Ishikawa (cell line): ENCODE measurements at regions not wholly inside any gene's neighbourhood (a gene's known extent, or its start where the extent isn't known, plus 50 kb on each side); places are given as distances from the start of the nearest gene placed in this dataset.

Source experiments
- CEBPB ChIP-seq: IDR thresholded peaks from 2 replicates; pipeline ENCODE4 v1.6.1; 2012
- CREB1 ChIP-seq: IDR thresholded peaks from 2 replicates; pipeline ENCODE4 v1.6.1; 2012; ENCODE audit warnings: low read depth
- EGR1 ChIP-seq: IDR thresholded peaks from 2 replicates; pipeline ENCODE4 v1.6.1; 2012
- EP300 ChIP-seq: IDR thresholded peaks from 2 replicates; pipeline ENCODE4 v1.6.1; 2012; ENCODE audit warnings: borderline replicate concordance
- FOXM1 ChIP-seq: IDR thresholded peaks from 2 replicates; pipeline ENCODE4 v1.6.1; 2012; ENCODE audit warnings: low read depth, borderline replicate concordance
- NFIC ChIP-seq: IDR thresholded peaks from 2 replicates; pipeline ENCODE4 v1.6.1; 2012
- RAD21 ChIP-seq: IDR thresholded peaks from 2 replicates; pipeline ENCODE4 v1.6.1; 2012; ENCODE audit warnings: low read depth
- TAF1 ChIP-seq: IDR thresholded peaks from 2 replicates; pipeline ENCODE4 v1.6.1; 2012; ENCODE audit warnings: low read depth, mild to moderate bottlenecking
- TCF12 ChIP-seq: IDR thresholded peaks from 2 replicates; pipeline ENCODE4 v1.6.1; 2012; ENCODE audit warnings: low read depth
- TEAD4 ChIP-seq: IDR thresholded peaks from 2 replicates; pipeline ENCODE4 v1.6.1; 2012
- YY1 ChIP-seq: IDR thresholded peaks from 2 replicates; pipeline ENCODE4 v1.6.1; 2012; ENCODE audit warnings: low read depth
- ZBTB7A ChIP-seq: IDR thresholded peaks from 2 replicates; pipeline ENCODE4 v1.6.1; 2012; ENCODE audit warnings: low read depth
- TF ChIP-seq, protein P1 (sequence below): IDR thresholded peaks from 2 replicates; pipeline ENCODE4 v1.6.1; 2012
- TF ChIP-seq, protein P2 (sequence below): IDR thresholded peaks from 2 replicates; pipeline ENCODE4 v1.6.1; 2012; ENCODE audit warnings: low read depth, mild to moderate bottlenecking
- TF ChIP-seq, protein P3 (sequence below): IDR thresholded peaks from 2 replicates; pipeline ENCODE4 v1.6.1; 2012

DNA sequence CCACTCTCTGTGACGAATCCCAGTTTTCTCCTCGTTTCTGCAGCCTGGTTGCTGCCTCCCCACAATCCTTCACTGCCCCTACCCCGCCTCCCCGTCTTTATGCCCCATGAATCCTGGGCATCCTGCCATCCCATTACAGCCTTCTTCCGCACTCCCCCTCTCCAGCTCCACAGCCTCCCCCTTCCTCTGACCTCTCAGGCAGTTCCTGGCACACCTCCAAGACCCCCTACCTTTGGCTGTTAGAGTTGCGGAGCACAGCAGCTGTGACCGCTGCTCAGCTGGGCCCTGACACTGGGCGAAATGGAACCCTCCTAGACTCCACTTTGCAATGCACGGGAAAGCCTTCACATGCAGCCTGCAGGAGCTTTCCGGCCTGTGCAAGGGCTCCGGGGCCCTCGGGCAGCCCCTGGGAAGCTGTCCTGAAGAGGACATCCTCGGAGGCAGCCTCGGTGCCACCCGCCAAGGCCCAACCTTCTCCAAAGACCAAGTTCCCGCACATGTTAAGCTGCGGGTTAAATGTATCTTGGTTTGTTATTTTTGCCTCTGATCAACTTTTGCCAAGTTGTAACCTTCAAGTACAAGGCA, 400.7 kb upstream of the MKI67 start:
- TF ChIP-seq NFIC (no peak), RAD21 (no peak), EGR1 (no peak), CEBPB (no peak), YY1 (no peak), FOXM1 (no peak), TEAD4 (no peak), ZBTB7A (no peak), CREB1 (no peak), TCF12 (no peak)
- TF ChIP-seq, protein P1, sequence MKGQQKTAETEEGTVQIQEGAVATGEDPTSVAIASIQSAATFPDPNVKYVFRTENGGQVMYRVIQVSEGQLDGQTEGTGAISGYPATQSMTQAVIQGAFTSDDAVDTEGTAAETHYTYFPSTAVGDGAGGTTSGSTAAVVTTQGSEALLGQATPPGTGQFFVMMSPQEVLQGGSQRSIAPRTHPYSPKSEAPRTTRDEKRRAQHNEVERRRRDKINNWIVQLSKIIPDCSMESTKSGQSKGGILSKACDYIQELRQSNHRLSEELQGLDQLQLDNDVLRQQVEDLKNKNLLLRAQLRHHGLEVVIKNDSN = no peak
- TF ChIP-seq, protein P2, sequence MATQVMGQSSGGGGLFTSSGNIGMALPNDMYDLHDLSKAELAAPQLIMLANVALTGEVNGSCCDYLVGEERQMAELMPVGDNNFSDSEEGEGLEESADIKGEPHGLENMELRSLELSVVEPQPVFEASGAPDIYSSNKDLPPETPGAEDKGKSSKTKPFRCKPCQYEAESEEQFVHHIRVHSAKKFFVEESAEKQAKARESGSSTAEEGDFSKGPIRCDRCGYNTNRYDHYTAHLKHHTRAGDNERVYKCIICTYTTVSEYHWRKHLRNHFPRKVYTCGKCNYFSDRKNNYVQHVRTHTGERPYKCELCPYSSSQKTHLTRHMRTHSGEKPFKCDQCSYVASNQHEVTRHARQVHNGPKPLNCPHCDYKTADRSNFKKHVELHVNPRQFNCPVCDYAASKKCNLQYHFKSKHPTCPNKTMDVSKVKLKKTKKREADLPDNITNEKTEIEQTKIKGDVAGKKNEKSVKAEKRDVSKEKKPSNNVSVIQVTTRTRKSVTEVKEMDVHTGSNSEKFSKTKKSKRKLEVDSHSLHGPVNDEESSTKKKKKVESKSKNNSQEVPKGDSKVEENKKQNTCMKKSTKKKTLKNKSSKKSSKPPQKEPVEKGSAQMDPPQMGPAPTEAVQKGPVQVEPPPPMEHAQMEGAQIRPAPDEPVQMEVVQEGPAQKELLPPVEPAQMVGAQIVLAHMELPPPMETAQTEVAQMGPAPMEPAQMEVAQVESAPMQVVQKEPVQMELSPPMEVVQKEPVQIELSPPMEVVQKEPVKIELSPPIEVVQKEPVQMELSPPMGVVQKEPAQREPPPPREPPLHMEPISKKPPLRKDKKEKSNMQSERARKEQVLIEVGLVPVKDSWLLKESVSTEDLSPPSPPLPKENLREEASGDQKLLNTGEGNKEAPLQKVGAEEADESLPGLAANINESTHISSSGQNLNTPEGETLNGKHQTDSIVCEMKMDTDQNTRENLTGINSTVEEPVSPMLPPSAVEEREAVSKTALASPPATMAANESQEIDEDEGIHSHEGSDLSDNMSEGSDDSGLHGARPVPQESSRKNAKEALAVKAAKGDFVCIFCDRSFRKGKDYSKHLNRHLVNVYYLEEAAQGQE = no peak
- TF ChIP-seq, protein P3, sequence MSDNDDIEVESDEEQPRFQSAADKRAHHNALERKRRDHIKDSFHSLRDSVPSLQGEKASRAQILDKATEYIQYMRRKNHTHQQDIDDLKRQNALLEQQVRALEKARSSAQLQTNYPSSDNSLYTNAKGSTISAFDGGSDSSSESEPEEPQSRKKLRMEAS = no peak

DNA sequence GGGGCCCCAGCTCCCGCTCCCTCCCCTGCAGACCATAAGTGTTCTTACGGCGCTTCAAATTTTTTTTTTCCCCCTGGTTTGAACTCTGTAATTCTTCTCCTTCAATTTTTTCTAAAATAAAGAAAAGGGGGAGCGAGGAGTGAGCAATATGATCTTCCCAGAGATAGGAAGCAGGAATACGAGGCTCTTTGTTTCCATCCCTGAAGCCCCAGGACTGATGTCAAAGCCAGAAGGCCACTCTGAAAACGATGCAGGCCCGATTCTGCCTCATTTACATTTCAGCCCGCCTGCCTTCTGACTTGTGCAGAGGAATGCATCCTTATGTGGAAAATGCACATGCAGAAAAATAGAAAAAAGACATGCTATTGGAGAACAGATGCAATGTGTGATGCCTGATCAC, 401.5 kb upstream of the MKI67 start:
- TF ChIP-seq NFIC (no peak), ZBTB7A (no peak), TAF1 (no peak), CREB1 (no peak), YY1 (no peak), FOXM1 (no peak), TCF12 (no peak), EP300 (no peak), EGR1 (no peak), CEBPB (no peak), TEAD4 (no peak), RAD21 (no peak)
- TF ChIP-seq, protein P2 = no peak
- TF ChIP-seq, protein P1 = no peak
- TF ChIP-seq, protein P3 = no peak

DNA sequence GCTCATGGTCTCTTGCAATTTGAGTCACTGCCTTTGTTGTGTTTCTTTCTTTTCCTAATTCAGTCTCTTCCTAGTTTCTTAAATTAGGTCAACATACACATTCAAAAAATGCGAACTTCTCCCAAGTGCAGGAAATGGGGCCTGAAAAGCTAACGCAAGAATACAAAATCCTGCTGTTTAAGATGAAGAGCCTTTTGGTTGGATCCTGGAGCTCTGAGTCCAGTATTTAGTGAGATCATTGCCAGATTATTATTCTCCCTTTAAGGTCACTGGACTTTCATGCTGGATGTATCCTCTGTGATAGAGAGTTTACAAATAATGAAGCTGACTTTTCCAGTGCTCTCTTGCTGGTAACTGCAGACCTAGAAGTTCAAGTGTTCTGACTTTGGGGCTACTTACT, 401.9 kb upstream of the MKI67 start:
- TF ChIP-seq ZBTB7A (no peak), NFIC (no peak), CREB1 (no peak), FOXM1 (no peak)
- TF ChIP-seq, protein P2 = no peak
- TF ChIP-seq, protein P3 = no peak

DNA sequence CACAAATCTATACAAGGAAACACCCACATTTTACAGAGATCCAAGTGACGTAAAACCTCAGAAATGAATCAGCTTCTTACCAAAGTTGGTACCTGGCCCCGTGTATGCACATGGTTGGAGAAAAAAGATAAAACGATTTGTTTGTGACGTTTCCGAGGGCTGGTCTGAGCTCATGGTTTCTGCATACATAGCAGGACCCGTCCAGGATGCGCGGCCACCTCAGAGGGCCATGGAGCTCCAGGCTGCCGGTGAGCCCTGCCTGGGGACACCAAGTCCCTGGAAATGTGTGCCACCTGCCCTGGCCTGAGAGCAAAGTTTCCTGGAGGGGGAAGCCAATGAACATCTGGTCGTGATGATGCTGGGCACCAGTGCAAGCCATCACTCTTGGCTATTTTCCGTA, 402.6 kb upstream of the MKI67 start:
- no peak for TF ChIP-seq EGR1
- TF ChIP-seq ZBTB7A = no peak
- no peak for TF ChIP-seq RAD21
- TF ChIP-seq, protein P1 = no peak
